ENCODE measurements at regions not wholly inside any gene's neighbourhood (a gene's known extent, or its start where the extent isn't known, plus 50 kb on each side); places are given as distances from the start of the nearest gene placed in this dataset.

DNA sequence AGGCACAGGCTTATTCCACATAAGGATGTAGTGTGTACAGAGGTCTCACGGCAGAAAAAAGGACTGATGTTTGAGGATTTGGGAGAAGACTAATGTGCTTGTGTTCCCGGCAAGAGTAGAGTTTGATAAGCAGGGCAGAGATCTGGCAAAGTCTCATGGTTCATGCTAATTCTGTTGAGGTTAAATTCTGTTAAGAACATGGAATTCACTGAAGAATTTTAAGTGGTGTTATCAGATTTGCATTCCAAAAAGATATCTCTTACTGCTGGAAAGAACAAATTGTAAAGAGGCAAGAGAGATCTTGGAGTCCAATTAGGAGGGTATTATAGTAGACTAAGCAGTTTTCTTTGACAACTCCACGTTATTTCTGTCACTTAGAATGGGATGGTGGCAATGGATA, 348.3 kb downstream of the TDRD3 start:
- Mint-ChIP-seq H3K4me3 (ENCODE audit: unreplicated experiment) (no peak overlapping the region), H3K27me3 (ENCODE audit: low read depth) (peaks cover 3% of the 10 kb centered on the region), H3K36me3 (ENCODE audit: low read depth) (no peaks in the 10 kb centered on the region), H3K4me1 (ENCODE audit: low read depth) (no peaks in the 10 kb centered on the region), H3K9me3 (ENCODE audit: low read depth) (peaks cover 8% of the 10 kb centered on the region), H3K27ac (ENCODE audit: unreplicated experiment) (no peak overlapping the region)
- DNase-seq (ENCODE audit: low spot score): no peak
- TF ChIP-seq, protein P1, sequence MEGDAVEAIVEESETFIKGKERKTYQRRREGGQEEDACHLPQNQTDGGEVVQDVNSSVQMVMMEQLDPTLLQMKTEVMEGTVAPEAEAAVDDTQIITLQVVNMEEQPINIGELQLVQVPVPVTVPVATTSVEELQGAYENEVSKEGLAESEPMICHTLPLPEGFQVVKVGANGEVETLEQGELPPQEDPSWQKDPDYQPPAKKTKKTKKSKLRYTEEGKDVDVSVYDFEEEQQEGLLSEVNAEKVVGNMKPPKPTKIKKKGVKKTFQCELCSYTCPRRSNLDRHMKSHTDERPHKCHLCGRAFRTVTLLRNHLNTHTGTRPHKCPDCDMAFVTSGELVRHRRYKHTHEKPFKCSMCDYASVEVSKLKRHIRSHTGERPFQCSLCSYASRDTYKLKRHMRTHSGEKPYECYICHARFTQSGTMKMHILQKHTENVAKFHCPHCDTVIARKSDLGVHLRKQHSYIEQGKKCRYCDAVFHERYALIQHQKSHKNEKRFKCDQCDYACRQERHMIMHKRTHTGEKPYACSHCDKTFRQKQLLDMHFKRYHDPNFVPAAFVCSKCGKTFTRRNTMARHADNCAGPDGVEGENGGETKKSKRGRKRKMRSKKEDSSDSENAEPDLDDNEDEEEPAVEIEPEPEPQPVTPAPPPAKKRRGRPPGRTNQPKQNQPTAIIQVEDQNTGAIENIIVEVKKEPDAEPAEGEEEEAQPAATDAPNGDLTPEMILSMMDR (IDR thresholded peaks at IDR 0.05): no peak

DNA sequence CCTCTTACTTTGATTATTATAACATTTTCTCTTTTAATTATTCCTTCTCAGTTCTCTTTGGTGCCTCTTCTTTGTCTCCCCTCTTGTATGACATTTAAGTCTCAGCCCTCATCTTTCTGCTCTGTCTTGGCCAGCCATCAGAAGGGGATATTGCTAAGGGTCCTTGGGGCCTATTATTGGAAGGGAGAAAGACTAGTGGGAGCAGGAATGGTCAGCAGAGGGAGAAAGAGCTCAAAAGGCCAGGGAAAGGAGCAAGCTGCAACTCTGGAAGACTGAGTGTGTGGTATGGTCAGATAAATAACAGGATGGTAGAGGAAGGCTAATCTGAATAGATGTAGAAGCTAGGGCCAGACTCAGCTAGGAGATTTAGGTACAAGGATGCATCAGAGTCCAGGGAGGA, 336.9 kb downstream of the TDRD3 start:
- H3K9me3 Mint-ChIP-seq (ENCODE audit: low read depth): peaks cover 3% of the 10 kb centered on the region
- TF ChIP-seq, protein P1 (IDR thresholded peaks at IDR 0.05): no peak
- H3K27me3 Mint-ChIP-seq (ENCODE audit: low read depth): peaks cover 2% of the 10 kb centered on the region
- H3K4me3 Mint-ChIP-seq (ENCODE audit: unreplicated experiment): no peak overlapping the region
- no peaks in the 10 kb centered on the region for H3K36me3 Mint-ChIP-seq (ENCODE audit: low read depth)
- no peak for DNase-seq (ENCODE audit: low spot score)
- no peaks in the 10 kb centered on the region for H3K4me1 Mint-ChIP-seq (ENCODE audit: low read depth)
- no peak overlapping the region for H3K27ac Mint-ChIP-seq (ENCODE audit: unreplicated experiment)

- Mint-ChIP-seq H3K9me3 (ENCODE audit: low read depth) (no peaks in the 10 kb centered on the region), H3K4me3 (ENCODE audit: unreplicated experiment) (no peak overlapping the region), H3K27me3 (ENCODE audit: low read depth) (peaks cover 11% of the 10 kb centered on the region), H3K36me3 (ENCODE audit: low read depth) (no peaks in the 10 kb centered on the region), H3K4me1 (ENCODE audit: low read depth) (no peaks in the 10 kb centered on the region), H3K27ac (ENCODE audit: unreplicated experiment) (no peak overlapping the region)
- DNase-seq (ENCODE audit: low spot score): no peak
- TF ChIP-seq, protein P1 (IDR thresholded peaks at IDR 0.05): no peak
Measured at GRCh38 chr13:60727140-60727539, 330.1 kb downstream of the TDRD3 start.

- H3K9me3 Mint-ChIP-seq (ENCODE audit: low read depth): no peaks in the 10 kb centered on the region
- no peaks in the 10 kb centered on the region for H3K36me3 Mint-ChIP-seq (ENCODE audit: low read depth)
- H3K27ac Mint-ChIP-seq (ENCODE audit: unreplicated experiment): no peak overlapping the region
- H3K4me1 Mint-ChIP-seq (ENCODE audit: low read depth): no peaks in the 10 kb centered on the region
- H3K27me3 Mint-ChIP-seq (ENCODE audit: low read depth): peaks cover 8% of the 10 kb centered on the region
- TF ChIP-seq, protein P1 (IDR thresholded peaks at IDR 0.05): no peak
- no peak for DNase-seq (ENCODE audit: low spot score)
- H3K4me3 Mint-ChIP-seq (ENCODE audit: unreplicated experiment): no peak overlapping the region
Measured at GRCh38 chr13:60721063-60721462, 324.0 kb downstream of the TDRD3 start.

- no peaks in the 10 kb centered on the region for H3K36me3 Mint-ChIP-seq (ENCODE audit: low read depth)
- TF ChIP-seq, protein P1 (IDR thresholded peaks at IDR 0.05): no peak
- H3K27me3 Mint-ChIP-seq (ENCODE audit: low read depth): peaks cover 8% of the 10 kb centered on the region
- no peak overlapping the region for H3K4me3 Mint-ChIP-seq (ENCODE audit: unreplicated experiment)
- no peaks in the 10 kb centered on the region for H3K9me3 Mint-ChIP-seq (ENCODE audit: low read depth)
- no peaks in the 10 kb centered on the region for H3K4me1 Mint-ChIP-seq (ENCODE audit: low read depth)
- H3K27ac Mint-ChIP-seq (ENCODE audit: unreplicated experiment): no peak overlapping the region
- no peak for DNase-seq (ENCODE audit: low spot score)
Measured at GRCh38 chr13:60720590-60720989, 323.6 kb downstream of the TDRD3 start.

Data from chondrocyte (in vitro differentiated cells).